SHP77 (cell line): ENCODE measurements at regions not wholly inside any gene's neighbourhood (a gene's known extent, or its start where the extent isn't known, plus 50 kb on each side); places are given as distances from the start of the nearest gene placed in this dataset.
"Not testable (repeated sequence)": the region's sequence is repeated elsewhere in the genome, so short reads cannot be mapped to it uniquely, and the experiment has no call there.

Experiments used
- DNase-seq, 2 experiments: peaks; one replicate each; lab custom pipeline; 2025; lab: John Stamatoyannopoulos, UW

GRCh38 chr13:90448466-90449037 lies 898.9 kb upstream of the MIR17HG start:
- DNase-seq = no peak

- DNase-seq = no peak
These were observed 894.1 kb upstream of the MIR17HG start for GRCh38 chr13:90453342-90453741.

- DNase-seq = no peak
These were observed 893.4 kb upstream of the MIR17HG start for GRCh38 chr13:90454002-90454636.

- DNase-seq = no peak
These were observed 892.4 kb upstream of the MIR17HG start for GRCh38 chr13:90455067-90455466.

GRCh38 chr13:90455823-90456222 lies 891.7 kb upstream of the MIR17HG start:
- peak in 1 of 2 experiments; percentile 7 for DNase-seq

- DNase-seq = no peak
These were observed 886.1 kb upstream of the MIR17HG start for GRCh38 chr13:90461398-90461797.

GRCh38 chr13:90477216-90477615 lies 870.3 kb upstream of the MIR17HG start:
- no peak for DNase-seq

GRCh38 chr13:90483906-90484305 lies 863.6 kb upstream of the MIR17HG start:
- DNase-seq = no peak

GRCh38 chr13:90485436-90485835 lies 862.1 kb upstream of the MIR17HG start:
- DNase-seq = no peak

- no peak for DNase-seq
These were observed 854.6 kb upstream of the MIR17HG start for GRCh38 chr13:90492872-90493271.

GRCh38 chr13:90493667-90494066 lies 853.8 kb upstream of the MIR17HG start:
- DNase-seq = no peak

GRCh38 chr13:90494849-90495248 lies 852.6 kb upstream of the MIR17HG start:
- DNase-seq = not testable (repeated sequence)

- no peak for DNase-seq
These were observed 849.4 kb upstream of the MIR17HG start for GRCh38 chr13:90498096-90498495.

- DNase-seq = no peak
These were observed 848.7 kb upstream of the MIR17HG start for GRCh38 chr13:90498816-90499215.

GRCh38 chr13:90500569-90500968 lies 846.9 kb upstream of the MIR17HG start:
- DNase-seq = no peak

- no peak for DNase-seq
These were observed 845.3 kb upstream of the MIR17HG start for GRCh38 chr13:90502153-90502552.

- DNase-seq = no peak
These were observed 844.7 kb upstream of the MIR17HG start for GRCh38 chr13:90502762-90503161.

- no peak for DNase-seq
These were observed 837.2 kb upstream of the MIR17HG start for GRCh38 chr13:90510319-90510718.

GRCh38 chr13:90511903-90512302 lies 835.6 kb upstream of the MIR17HG start:
- no peak for DNase-seq

GRCh38 chr13:90514712-90515111 lies 832.8 kb upstream of the MIR17HG start:
- DNase-seq = not testable (repeated sequence)

- no peak for DNase-seq
These were observed 829.1 kb upstream of the MIR17HG start for GRCh38 chr13:90518417-90518816.

GRCh38 chr13:90519157-90519556 lies 828.3 kb upstream of the MIR17HG start:
- no peak for DNase-seq

GRCh38 chr13:90526711-90527110 lies 820.8 kb upstream of the MIR17HG start:
- no peak for DNase-seq

- no peak for DNase-seq
These were observed 815.7 kb upstream of the MIR17HG start for GRCh38 chr13:90531744-90532143.
